NCI-H2107 treated with DMSO at 0.1 percent for 48 hours (cell line): ENCODE measurements at regions not wholly inside any gene's neighbourhood (a gene's known extent, or its start where the extent isn't known, plus 50 kb on each side); places are given as distances from the start of the nearest gene placed in this dataset.
"Not testable (repeated sequence)": the region's sequence is repeated elsewhere in the genome, so short reads cannot be mapped to it uniquely, and the experiment has no call there.

Experiments used
- DNase-seq: peaks from one replicate; lab custom pipeline; 2025; ENCODE audit not compliant: unreplicated experiment; lab: John Stamatoyannopoulos, UW

DNA sequence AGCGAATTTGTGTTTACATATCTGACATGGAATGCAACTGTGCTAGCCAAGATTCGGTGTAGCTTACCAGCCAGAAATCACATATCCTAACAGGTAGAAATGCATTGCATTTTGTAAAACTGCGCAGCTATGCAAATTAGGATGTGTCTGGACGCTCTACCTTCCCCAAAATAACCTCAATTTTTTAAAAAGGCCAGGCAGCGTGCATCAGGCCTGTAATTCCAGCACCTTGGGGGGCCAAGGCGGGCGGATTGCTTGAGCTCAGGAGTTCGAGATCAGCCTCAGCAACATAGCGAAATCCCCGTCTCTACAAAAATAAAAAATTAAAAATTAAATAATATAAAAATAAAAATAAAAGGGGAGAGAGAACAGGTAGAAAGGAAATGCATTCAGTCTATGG, 305.0 kb downstream of the TYW1 start:
- DNase-seq, result no peak

GRCh38 chr7:67302113-67303039, 305.7 kb downstream of the TYW1 start:
- peak; percentile 97 for DNase-seq

GRCh38 chr7:67304846-67305245, 308.2 kb downstream of the TYW1 start:
- not testable (repeated sequence) for DNase-seq

DNA sequence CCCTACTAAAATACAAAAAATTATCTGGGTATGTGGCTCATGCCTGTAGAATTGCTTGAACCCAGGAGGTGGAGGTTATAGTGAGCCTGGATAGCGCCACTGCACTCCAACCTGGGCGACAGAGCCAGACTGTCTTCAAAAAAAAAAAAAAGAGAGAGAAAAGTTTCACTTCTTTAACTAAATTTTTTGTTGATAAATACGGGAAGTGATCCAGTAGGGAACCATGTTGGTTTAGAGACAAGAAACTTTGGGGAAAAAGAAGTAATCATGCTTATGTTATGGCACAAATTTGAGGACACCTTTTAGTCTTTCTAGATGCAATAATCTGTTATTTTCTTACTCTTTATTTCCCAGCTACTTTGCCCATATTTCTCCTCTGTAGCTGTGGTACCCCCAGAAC, 309.7 kb downstream of the TYW1 start:
- no peak for DNase-seq

- no peak for DNase-seq
Measured at GRCh38 chr7:67309764-67310549, 313.3 kb downstream of the TYW1 start.

- no peak for DNase-seq
Measured at GRCh38 chr7:67311901-67312300, 315.3 kb downstream of the TYW1 start.

DNA sequence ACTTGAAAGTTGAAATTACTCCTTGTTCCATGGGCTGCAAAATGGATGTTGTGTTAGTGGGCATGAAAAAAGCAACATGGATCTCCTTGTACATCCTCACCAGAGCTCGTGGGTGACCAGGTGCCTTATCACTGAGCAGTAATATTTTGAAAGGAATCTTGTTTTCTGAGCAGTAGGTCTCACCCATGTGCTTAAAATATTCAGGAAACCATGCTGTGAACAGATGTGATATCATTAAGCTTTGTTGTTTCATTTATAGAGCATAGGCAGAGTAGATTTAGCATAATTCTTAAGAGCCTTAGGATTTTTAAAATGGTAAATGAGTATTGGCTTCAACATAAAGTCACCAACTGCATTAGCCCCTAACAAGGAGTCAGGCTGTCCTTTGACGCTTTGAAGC, 316.6 kb downstream of the TYW1 start:
- DNase-seq, result no peak

- not testable (repeated sequence) for DNase-seq
Measured at GRCh38 chr7:67316902-67317301, 320.3 kb downstream of the TYW1 start.

- not testable (repeated sequence) for DNase-seq
Measured at GRCh38 chr7:67328257-67328656, 331.6 kb downstream of the TYW1 start.

DNA sequence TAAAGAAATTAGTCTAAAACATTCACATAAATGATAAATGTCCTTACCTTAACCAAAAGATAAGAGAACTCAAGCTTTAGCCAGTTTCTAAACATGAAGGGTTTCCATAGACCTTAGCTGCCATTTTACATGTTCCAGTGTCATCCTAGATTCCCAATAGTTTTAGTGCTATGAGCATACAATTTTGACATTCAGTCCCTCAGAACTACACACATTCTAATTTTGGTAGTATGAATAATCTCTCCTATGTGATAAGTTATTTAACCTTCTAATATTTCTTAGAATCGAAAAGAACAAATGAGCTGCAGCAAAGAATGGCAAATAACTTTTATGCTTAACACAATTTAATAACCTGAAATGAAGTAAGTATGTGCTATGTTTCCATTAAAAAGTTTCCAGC, 338.5 kb downstream of the TYW1 start:
- DNase-seq, result not testable (repeated sequence)

- DNase-seq, result not testable (repeated sequence)
Measured at GRCh38 chr7:67335663-67336062, 339.0 kb downstream of the TYW1 start.

GRCh38 chr7:67338545-67338944, 341.9 kb downstream of the TYW1 start:
- DNase-seq, result not testable (repeated sequence)

DNA sequence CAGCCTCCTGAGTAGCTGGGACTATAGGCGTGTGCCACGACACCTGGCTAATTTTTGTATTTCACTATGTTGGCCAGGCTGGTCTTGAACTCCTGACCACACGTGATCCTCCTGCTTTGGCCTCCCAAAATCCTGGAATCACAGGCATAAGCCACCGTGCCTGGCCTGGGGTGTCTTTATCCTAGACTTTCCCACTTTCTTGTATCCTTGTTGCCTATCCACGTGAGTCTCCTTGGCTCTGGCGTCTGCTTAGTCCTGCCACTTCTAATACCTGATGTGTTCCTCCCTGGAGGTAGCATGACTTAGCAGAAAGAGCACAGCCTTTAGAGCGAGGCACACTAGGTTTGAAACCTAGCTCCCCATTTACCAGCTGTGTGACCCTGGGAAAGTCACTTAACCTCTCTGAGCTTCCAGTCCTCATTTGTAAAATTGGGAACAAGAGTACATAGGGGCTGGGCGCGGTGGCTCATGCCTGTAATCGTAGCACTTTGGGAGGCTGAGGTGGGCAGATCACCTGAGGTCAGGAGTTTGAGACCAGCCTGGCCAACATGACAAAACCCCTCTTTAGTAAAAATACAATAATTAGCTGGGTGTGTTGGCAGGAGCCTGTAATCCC, 344.6 kb downstream of the TYW1 start:
- DNase-seq, result no peak

- DNase-seq, result no peak
Measured at GRCh38 chr7:67343114-67343513, 346.5 kb downstream of the TYW1 start.

- DNase-seq, result peak; percentile 33
Measured at GRCh38 chr7:67343572-67343971, 346.9 kb downstream of the TYW1 start.

DNA sequence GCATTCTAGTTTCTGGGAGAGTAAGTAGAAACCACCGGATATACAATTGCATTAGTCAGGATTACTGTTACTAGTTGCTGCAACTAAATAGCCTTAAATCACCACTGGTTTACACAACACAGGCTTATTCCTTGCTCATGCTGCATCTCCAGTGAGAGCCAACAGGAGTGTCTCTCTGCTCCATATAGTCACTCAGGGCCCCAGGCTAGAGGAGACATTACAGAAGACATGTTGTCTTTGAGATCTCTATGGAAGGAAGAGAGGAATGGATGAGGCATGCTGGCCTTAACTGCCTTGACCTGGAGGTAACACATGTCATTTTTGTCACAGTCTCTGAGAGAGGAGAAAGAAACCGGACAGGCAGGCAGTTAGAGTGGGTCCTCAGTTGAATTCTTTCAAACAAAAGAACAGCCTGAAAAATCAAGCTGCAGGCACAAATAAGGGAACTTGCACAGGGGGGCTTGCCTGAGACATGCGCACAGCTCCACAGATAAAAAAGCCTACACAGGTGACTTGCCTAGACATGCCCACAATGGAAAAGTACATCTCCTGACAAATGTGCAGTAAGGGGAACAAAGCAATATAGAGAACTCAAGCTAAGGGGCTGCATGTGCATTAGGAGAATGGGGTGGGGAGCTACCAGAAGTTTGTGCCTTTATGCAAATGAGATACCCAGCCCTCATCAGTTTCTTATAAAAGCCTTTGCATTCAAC, 348.0 kb downstream of the TYW1 start:
- no peak for DNase-seq

GRCh38 chr7:67346126-67346525, 349.5 kb downstream of the TYW1 start:
- DNase-seq, result no peak

- no peak for DNase-seq
Measured at GRCh38 chr7:67346876-67347275, 350.2 kb downstream of the TYW1 start.

DNA sequence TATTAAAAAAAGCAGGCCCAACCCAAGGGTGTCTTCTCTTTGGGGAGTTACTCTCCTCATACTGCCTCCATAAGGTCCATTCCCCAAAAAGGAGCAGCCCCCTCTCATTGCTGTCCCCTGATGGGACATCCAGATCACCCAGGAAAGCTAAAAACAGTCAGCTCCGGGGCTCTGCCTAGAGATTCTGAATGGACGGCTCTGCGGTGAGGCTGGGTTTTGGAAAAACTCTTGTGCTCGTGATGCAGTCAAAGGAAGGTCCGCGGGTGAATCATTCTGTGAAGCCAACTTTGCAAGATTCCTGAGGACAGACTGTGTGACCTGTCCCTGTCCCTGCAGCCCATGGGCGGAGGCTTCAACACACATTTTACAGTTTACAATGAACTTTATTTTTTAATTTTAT, 351.5 kb downstream of the TYW1 start:
- DNase-seq, result no peak

DNA sequence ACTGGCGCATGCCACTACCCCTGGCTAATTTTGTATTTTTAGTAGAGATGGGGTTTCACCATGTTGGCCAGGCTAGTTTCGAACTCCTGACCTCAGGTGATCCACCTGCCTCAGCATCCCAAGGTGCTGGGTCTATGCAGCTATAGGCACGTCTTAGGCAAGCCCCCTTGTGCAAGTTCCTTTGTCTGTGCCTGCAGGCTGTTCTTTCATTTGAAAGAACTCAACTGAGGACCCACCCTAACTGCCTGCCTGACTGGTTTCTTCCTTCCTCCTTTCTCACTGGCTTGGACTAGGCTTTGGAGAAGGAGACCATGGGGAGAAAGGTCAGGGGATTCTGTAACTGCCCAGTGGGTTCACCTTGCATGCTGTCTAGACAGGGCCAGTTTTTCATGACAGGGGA, 361.0 kb downstream of the TYW1 start:
- not testable (repeated sequence) for DNase-seq

- not testable (repeated sequence) for DNase-seq
Measured at GRCh38 chr7:67358316-67358715, 361.7 kb downstream of the TYW1 start.
